ENCODE measurements at regions not wholly inside any gene's neighbourhood (a gene's known extent, or its start where the extent isn't known, plus 50 kb on each side); places are given as distances from the start of the nearest gene placed in this dataset.

DNA sequence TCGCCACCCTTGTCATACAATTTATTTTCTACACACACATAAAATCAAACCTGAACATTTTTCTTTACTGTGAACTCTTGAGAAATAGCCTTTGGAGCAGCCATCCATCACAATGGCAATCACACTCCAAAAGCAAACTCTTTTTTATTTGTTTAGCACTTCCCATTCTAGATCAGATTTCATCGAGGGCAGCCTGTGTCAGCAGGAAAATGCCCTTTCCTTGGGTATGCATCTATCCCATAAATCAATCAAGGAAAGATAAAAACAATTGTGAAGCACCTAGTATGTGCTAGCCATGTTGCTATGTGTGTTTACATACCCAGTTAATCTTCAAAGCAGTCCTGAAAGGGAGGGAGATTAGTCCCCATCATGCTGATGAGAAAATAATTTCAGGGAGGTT, 484.1 kb upstream of the USP24 start:
- H3K4me1 Mint-ChIP-seq = no peaks in the 10 kb centered on the region
- no peaks in the 10 kb centered on the region for H3K27me3 Mint-ChIP-seq (ENCODE audit: low read depth)
- H3K27ac Mint-ChIP-seq = no peak overlapping the region
- no peaks in the 10 kb centered on the region for H3K9me3 Mint-ChIP-seq
- Histone ChIP-seq H4K8ac (replicated peaks; ENCODE audit: insufficient read length, low read depth, low read length) (no peak overlapping the region), H3K4me2 (ENCODE audit: insufficient read depth, insufficient read length, low read length) (no peak overlapping the region), H2BK5ac (ENCODE audit: insufficient read length, low read length) (no peak overlapping the region), H3K23me2 (ENCODE audit: insufficient read length, low read depth, low read length, poor library complexity, severe bottlenecking) (no peaks in the 10 kb centered on the region), H3K9me3 (ENCODE audit: control insufficient read depth, low read depth, low read length) (no peaks in the 10 kb centered on the region), H3K9ac (ENCODE audit: extremely low read depth, insufficient read length, low read length) (no peak overlapping the region), H2AFZ (ENCODE audit: low read length) (no peak overlapping the region), H3K4ac (ENCODE audit: low read depth, low read length) (no peak overlapping the region), H4K5ac (ENCODE audit: insufficient read length, low read depth, low read length) (no peak overlapping the region), H4K91ac (ENCODE audit: insufficient read length, low read depth, low read length) (no peak overlapping the region), H3K23ac (ENCODE audit: insufficient read length, low read depth, low read length) (no peak overlapping the region), H4K20me1 (ENCODE audit: control insufficient read depth, insufficient read depth, insufficient read length) (no peaks in the 10 kb centered on the region), H2BK20ac (ENCODE audit: low read depth, low read length, poor library complexity, severe bottlenecking) (no peak overlapping the region), H2AK5ac (ENCODE audit: insufficient read length, low read length) (no peak overlapping the region), H3K18ac (ENCODE audit: insufficient read length, low read depth, low read length) (no peak overlapping the region), H2BK120ac (ENCODE audit: low read depth, low read length, poor library complexity, severe bottlenecking) (no peak overlapping the region), H3K79me1 (ENCODE audit: insufficient read depth, low read depth, low read length, poor library complexity, severe bottlenecking) (no peaks in the 10 kb centered on the region), H3K27me3 (ENCODE audit: insufficient read depth, low read length) (no peaks in the 10 kb centered on the region), H3K4me1 (ENCODE audit: insufficient read depth, low read length) (no peaks in the 10 kb centered on the region), H3K14ac (ENCODE audit: insufficient read depth, low read length) (no peak overlapping the region), H3K27ac (ENCODE audit: insufficient read length, low read depth, low read length) (no peak overlapping the region), H3K56ac (ENCODE audit: insufficient read length, low read depth, low read length) (no peak overlapping the region), H2BK15ac (ENCODE audit: low read depth, low read length) (no peak overlapping the region), H3T11ph (ENCODE audit: low read length) (no peak overlapping the region), H3K79me2 (ENCODE audit: insufficient read depth, low read length) (no peaks in the 10 kb centered on the region), H2BK12ac (ENCODE audit: insufficient read length, low read depth, low read length) (no peak overlapping the region)
- TF ChIP-seq, protein P1, sequence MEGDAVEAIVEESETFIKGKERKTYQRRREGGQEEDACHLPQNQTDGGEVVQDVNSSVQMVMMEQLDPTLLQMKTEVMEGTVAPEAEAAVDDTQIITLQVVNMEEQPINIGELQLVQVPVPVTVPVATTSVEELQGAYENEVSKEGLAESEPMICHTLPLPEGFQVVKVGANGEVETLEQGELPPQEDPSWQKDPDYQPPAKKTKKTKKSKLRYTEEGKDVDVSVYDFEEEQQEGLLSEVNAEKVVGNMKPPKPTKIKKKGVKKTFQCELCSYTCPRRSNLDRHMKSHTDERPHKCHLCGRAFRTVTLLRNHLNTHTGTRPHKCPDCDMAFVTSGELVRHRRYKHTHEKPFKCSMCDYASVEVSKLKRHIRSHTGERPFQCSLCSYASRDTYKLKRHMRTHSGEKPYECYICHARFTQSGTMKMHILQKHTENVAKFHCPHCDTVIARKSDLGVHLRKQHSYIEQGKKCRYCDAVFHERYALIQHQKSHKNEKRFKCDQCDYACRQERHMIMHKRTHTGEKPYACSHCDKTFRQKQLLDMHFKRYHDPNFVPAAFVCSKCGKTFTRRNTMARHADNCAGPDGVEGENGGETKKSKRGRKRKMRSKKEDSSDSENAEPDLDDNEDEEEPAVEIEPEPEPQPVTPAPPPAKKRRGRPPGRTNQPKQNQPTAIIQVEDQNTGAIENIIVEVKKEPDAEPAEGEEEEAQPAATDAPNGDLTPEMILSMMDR (conservative IDR thresholded peaks at IDR 0.05) = no peak
- no peak overlapping the region for H3K4me3 Mint-ChIP-seq
- 0 out of 7 replicates have a peak, but pooled peaks cover 0 to 1% (median 0%) of the 10 kb centered on the region in 3 experiments for H3K36me3 Mint-ChIP-seq (ENCODE audit: insufficient read depth in 1 of 3, low read depth in 3 of 3)
- WGBS (ENCODE audit: extremely low coverage, insufficient read length, low lambda C conversion rate) = no CpG with 5 or more reads among the region's 2 CpGs
- no peak for DNase-seq

Data from H9 (cell line).